HuH-7 (cell line): ENCODE measurements at regions not wholly inside any gene's neighbourhood (a gene's known extent, or its start where the extent isn't known, plus 50 kb on each side); places are given as distances from the start of the nearest gene placed in this dataset.

ENCODE experiments used
- DNase-seq: peaks from one replicate; pipeline ENCODE4 v3.0.0; 2011; ENCODE audit warnings: low spot score

GRCh38 chr4:119932277-119932676 is 134.4 kb downstream of the MAD2L1 start:
- DNase-seq: no peak

GRCh38 chr4:119930546-119930945 is 136.1 kb downstream of the MAD2L1 start:
- no peak for DNase-seq

- DNase-seq: no peak
These were observed 144.8 kb downstream of the MAD2L1 start for GRCh38 chr4:119921830-119922229.

DNA sequence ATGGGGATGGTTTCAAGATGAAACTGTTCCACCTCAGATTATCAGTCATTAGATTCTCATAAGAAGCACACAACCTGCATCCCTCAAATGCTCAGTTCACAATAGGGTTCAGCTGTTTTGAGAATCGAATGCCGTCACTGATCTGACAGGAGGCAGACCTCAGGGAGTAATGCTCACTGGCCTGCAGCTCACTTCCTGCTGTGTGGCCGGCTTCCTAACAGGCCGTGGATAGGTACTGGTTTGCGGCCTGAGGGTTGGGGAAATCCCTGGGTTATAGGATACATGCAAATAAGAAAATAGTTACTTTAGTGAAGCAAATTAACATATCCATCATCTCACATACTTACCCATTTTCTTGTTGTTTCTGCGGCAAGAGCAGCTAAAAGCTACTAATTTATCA is 160.4 kb downstream of the MAD2L1 start:
- DNase-seq: no peak

DNA sequence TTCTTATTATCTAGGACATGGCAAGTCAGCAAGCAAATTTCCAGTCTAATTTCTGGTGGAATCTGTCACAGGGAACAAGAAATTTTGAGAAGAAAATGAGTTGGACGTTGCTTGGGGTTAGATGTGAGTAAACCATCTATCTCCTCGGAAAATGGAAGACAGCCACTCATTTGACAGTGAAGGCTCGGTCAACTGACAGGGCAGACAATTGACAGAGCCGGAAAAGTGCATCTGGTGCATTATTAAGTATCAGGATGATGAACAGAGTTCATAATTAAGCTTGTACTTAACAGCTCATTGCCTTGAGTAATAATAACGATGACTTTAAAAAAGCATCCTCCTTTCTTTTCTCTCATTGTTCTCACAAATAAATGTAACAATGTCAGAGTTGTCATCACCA is 168.4 kb downstream of the MAD2L1 start:
- no peak for DNase-seq

GRCh38 chr4:119897260-119897659 is 169.4 kb downstream of the MAD2L1 start:
- no peak for DNase-seq

- DNase-seq: no peak
These were observed 171.9 kb downstream of the MAD2L1 start for GRCh38 chr4:119894650-119895208.

DNA sequence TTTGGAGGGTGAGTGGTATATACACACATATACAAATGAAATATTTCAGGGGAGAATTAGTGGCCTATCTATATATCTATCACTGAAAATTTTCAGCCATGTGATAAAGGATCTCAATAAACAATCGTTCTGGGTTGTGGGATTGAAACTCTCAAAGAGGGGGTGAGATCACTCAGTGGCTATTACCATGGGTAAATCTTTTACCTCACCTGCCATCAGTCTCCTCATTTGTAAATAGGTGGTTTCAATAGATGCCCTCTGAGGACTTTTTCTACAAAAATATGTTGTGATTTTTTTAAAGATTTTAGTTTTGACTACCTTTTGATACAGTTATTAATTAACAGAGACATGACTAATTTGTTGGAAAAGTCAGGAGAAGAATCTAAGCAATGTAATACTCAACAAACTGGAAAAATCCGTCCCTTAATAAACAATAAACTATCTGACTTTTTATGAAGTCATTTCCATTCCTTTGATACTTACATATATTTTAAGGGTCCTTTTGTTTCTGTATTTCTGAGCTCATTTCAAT is 192.8 kb downstream of the MAD2L1 start:
- DNase-seq: no peak

DNA sequence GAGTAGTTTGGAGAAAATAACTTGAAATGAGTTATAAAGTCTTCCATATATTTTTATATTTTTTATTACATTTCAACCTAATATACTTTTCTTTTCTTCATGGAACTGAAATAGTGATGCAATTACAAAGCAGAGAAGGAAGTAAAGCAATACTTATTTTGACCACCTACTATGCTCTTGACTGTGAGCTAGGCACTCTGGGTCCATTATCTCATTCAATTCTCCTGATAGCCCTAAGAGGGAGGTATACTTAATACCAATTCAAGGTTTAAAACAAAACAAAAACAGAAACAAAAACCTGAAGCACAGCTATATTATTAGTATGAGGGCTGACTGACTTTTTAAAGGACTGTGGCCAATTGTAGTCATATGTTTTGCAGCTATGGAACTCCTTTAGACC is 193.5 kb downstream of the MAD2L1 start:
- DNase-seq: no peak

- DNase-seq: peak; percentile 5
These were observed 194.2 kb downstream of the MAD2L1 start for GRCh38 chr4:119872371-119873016.

GRCh38 chr4:119870856-119871255 is 195.8 kb downstream of the MAD2L1 start:
- no peak for DNase-seq

DNA sequence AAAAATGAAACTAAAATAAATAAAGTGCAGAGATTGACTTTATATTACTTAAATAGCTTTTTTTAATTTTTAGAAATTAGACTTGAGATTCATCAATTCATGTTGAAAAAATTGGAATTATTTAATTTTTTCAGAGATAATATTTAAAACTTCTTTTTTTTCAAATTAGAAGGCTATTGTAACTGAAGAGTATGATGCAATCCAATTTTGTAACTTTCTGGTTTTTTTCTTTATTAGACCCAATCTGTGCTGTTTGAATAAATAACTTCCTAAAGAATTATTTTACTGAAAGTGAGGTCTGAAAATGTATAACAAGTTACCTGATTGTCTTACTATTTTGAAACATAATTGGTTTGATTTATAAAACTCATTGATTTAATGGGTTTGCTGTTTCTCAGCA is 200.9 kb downstream of the MAD2L1 start:
- DNase-seq: no peak

- no peak for DNase-seq
These were observed 201.3 kb downstream of the MAD2L1 start for GRCh38 chr4:119865389-119865788.

- DNase-seq: no peak
These were observed 204.9 kb downstream of the MAD2L1 start for GRCh38 chr4:119861731-119862130.

GRCh38 chr4:119858176-119858575 is 208.5 kb downstream of the MAD2L1 start:
- DNase-seq: no peak

DNA sequence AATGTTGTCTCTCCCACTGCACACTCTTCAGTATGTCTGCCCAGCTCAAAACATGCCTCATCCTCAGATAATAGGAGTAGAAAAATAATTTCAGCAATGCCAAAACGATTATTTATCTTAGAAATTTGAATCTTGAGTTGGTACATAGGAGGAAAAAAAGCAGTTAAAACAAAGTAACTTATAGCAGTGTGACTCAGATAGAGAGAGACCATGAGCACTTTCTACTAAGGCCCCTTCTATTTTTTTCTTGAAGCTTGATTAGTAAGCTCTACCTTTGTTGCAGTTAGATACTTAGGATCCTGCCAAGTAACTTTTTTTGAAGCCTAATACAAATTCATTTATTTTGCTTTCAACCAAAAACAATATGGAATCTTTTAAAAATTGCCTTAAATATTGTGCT is 212.3 kb downstream of the MAD2L1 start:
- no peak for DNase-seq

DNA sequence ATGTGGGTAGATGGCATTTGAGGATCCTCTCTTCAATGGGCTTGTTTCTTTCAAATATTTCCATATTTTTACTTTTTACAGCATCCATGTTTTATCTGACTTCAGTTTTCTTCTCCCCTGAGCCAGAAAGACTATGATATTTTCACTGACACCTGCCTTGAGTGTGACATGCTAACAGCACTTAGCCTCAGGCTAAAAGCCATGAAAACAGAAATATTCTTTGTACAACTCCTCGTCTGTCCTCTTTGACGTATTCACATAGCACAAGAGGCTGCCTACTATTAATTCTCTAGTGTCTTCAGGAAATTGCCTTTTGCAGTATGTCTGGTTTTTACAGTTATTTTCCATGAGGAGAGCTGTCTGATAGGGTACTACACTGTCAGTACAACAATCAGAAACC is 215.0 kb downstream of the MAD2L1 start:
- no peak for DNase-seq

GRCh38 chr4:119841361-119841760 is 212.8 kb upstream of the PDE5A start:
- no peak for DNase-seq

GRCh38 chr4:119835613-119835910 is 207.0 kb upstream of the PDE5A start:
- DNase-seq: no peak

DNA sequence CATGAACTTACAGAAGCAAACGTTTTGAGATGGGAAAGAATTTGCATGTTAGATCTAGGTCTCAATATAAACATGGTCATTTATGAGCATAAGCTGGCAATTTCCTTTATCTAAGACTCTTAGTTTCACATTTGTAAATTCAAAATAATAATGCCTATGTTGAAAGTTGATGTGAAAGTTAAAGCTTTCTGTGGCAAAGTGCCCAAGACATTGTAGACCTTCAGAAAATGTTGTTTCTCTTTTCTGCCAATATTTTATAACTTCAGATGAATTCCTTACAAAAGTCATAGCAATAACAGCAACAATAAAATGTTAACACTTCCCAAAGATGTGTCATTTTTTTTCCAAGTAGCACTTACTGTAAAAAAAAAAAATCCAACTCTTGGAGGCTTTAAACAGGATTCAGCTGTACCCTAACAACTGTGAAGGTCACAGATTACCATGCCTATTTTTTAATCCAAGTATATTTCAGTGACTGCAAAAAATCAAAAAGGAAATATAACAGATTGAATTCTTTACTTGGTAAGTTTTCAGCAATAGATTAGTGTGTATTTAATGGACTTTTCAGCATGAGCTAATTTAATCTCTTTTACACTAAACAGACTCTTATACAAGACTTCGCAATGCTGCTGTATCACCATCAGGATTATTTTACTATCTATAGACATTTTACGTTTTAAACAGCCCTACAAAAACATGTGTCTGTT is 206.5 kb upstream of the PDE5A start:
- no peak for DNase-seq

- no peak for DNase-seq
These were observed 205.0 kb upstream of the PDE5A start for GRCh38 chr4:119833611-119834010.

GRCh38 chr4:119832776-119833175 is 204.2 kb upstream of the PDE5A start:
- DNase-seq: no peak

GRCh38 chr4:119829326-119829725 is 200.7 kb upstream of the PDE5A start:
- DNase-seq: no peak

- DNase-seq: no peak
These were observed 197.1 kb upstream of the PDE5A start for GRCh38 chr4:119825696-119826095.
